ENCODE measurements at regions not wholly inside any gene's neighbourhood (a gene's known extent, or its start where the extent isn't known, plus 50 kb on each side); places are given as distances from the start of the nearest gene placed in this dataset.

GRCh38 chr3:175980486-175981090 lies 1121.5 kb downstream of the NAALADL2 start:
- in situ Hi-C loops (cut with HindIII; ENCODE audit: low pct_ligation_motif_present, low sequenced_read_pairs), result no loop called here
- DNase-seq, result no peak
- no peak overlapping the region for H3K4me3 ChIP-seq (ENCODE audit: low read depth, low read length)
- H3K27me3 ChIP-seq (replicated peaks), result no peaks in the 10 kb centered on the region
- no peak for TF ChIP-seq CTCF (IDR thresholded peaks at IDR 0.05; ENCODE audit: low read depth, low read length, missing control alignments)
- H3K27ac ChIP-seq, result no peak overlapping the region
- H3K36me3 ChIP-seq (replicated peaks), result no peaks in the 10 kb centered on the region

GRCh38 chr3:175977968-175978752 lies 1119.0 kb downstream of the NAALADL2 start:
- in situ Hi-C loops (cut with HindIII; ENCODE audit: low pct_ligation_motif_present, low sequenced_read_pairs), result no loop called here
- DNase-seq, result no peak
- Histone ChIP-seq H3K27me3 (replicated peaks) (no peaks in the 10 kb centered on the region), H3K36me3 (replicated peaks) (no peaks in the 10 kb centered on the region), H3K27ac (no peak overlapping the region), H3K4me3 (ENCODE audit: low read depth, low read length) (no peak overlapping the region)
- TF ChIP-seq CTCF (IDR thresholded peaks at IDR 0.05; ENCODE audit: low read depth, low read length, missing control alignments), result no peak

GRCh38 chr3:175969456-175969855 lies 1110.3 kb downstream of the NAALADL2 start:
- no peaks in the 10 kb centered on the region for H3K27me3 ChIP-seq (replicated peaks)
- H3K27ac ChIP-seq, result no peak overlapping the region
- no peak for DNase-seq
- TF ChIP-seq CTCF (IDR thresholded peaks at IDR 0.05; ENCODE audit: low read depth, low read length, missing control alignments), result no peak
- in situ Hi-C loops (cut with HindIII; ENCODE audit: low pct_ligation_motif_present, low sequenced_read_pairs), result no loop called here
- H3K36me3 ChIP-seq (replicated peaks), result no peaks in the 10 kb centered on the region
- no peak overlapping the region for H3K4me3 ChIP-seq (ENCODE audit: low read depth, low read length)

GRCh38 chr3:175965036-175965435 lies 1105.9 kb downstream of the NAALADL2 start:
- no peak for DNase-seq
- H3K27ac ChIP-seq, result no peak overlapping the region
- no peak for TF ChIP-seq CTCF (IDR thresholded peaks at IDR 0.05; ENCODE audit: low read depth, low read length, missing control alignments)
- no peak overlapping the region for H3K4me3 ChIP-seq (ENCODE audit: low read depth, low read length)
- no peaks in the 10 kb centered on the region for H3K36me3 ChIP-seq (replicated peaks)
- in situ Hi-C loops (cut with HindIII; ENCODE audit: low pct_ligation_motif_present, low sequenced_read_pairs), result no loop called here
- no peaks in the 10 kb centered on the region for H3K27me3 ChIP-seq (replicated peaks)

GRCh38 chr3:175957427-175957826 lies 1098.3 kb downstream of the NAALADL2 start:
- no peak overlapping the region for H3K27ac ChIP-seq
- TF ChIP-seq CTCF (IDR thresholded peaks at IDR 0.05; ENCODE audit: low read depth, low read length, missing control alignments), result no peak
- in situ Hi-C loops (cut with HindIII; ENCODE audit: low pct_ligation_motif_present, low sequenced_read_pairs), result no loop called here
- DNase-seq, result no peak
- H3K4me3 ChIP-seq (ENCODE audit: low read depth, low read length), result no peak overlapping the region
- H3K27me3 ChIP-seq (replicated peaks), result no peaks in the 10 kb centered on the region
- no peaks in the 10 kb centered on the region for H3K36me3 ChIP-seq (replicated peaks)
